ENCODE measurements at regions not wholly inside any gene's neighbourhood (a gene's known extent, or its start where the extent isn't known, plus 50 kb on each side); places are given as distances from the start of the nearest gene placed in this dataset.
"Not testable (repeated sequence)": the region's sequence is repeated elsewhere in the genome, so short reads cannot be mapped to it uniquely, and the experiment has no call there.

- not testable (repeated sequence) for H3K4me3 Mint-ChIP-seq; DNase-seq (ENCODE audit: low spot score in 2 of 2); H3K36me3 Mint-ChIP-seq; H3K27ac Mint-ChIP-seq; H3K9me3 Mint-ChIP-seq; H3K4me1 Mint-ChIP-seq; ATAC-seq
Measured at GRCh38 chr1:149728598-149728997, 53.9 kb upstream of the FCGR1A start.
